SU-DHL-6 (cell line): ENCODE measurements at regions not wholly inside any gene's neighbourhood (a gene's known extent, or its start where the extent isn't known, plus 50 kb on each side); places are given as distances from the start of the nearest gene placed in this dataset.

Experiments
- CTCF ChIP-seq: fragments of 200-600 bp; sonication (generic); IDR thresholded peaks from one replicate; pipeline ENCODE4 v1.5.1; 2017; ENCODE audit warnings: antibody characterized with exemption, mild to moderate bottlenecking, low read length, moderate library complexity; ENCODE audit not compliant: insufficient read depth, poor library complexity, severe bottlenecking
- EZH2phosphoT487 ChIP-seq: fragments of 200-600 bp; sonication (generic), shearing (Covaris generic); conservative IDR thresholded peaks from 2 replicates; pipeline ENCODE4 v1.6.1; 2018; ENCODE audit warnings: mild to moderate bottlenecking, antibody characterized with exemption, low read length, moderate library complexity, mixed read lengths

- TF ChIP-seq CTCF = no peak
- TF ChIP-seq EZH2phosphoT487 = no peak
These were observed 131.3 kb upstream of the DPP6 start for GRCh38 chr7:153920897-153921296.
